Endometrium (tissue), 2 donors: ENCODE measurements at regions not wholly inside any gene's neighbourhood (a gene's known extent, or its start where the extent isn't known, plus 50 kb on each side); places are given as distances from the start of the nearest gene placed in this dataset.

Experiments
- FAIRE-seq: peaks from 2 replicates; lab custom pipeline; 2012; peaks lifted over from hg19 to GRCh38; lab: Jason Lieb, UNC
- donor health status: control.
- donor health status: control.

GRCh38 chr13:74230984-74231501 is 96.8 kb upstream of the KLF12 start:
- no peak for FAIRE-seq

GRCh38 chr13:74229242-74229641 is 95.0 kb upstream of the KLF12 start:
- FAIRE-seq, result no peak

GRCh38 chr13:74227476-74228158 is 93.4 kb upstream of the KLF12 start:
- no peak for FAIRE-seq

GRCh38 chr13:74226791-74227475 is 92.7 kb upstream of the KLF12 start:
- no peak for FAIRE-seq

GRCh38 chr13:74221752-74222151 is 87.5 kb upstream of the KLF12 start:
- FAIRE-seq, result no peak

- FAIRE-seq, result no peak
Observed at GRCh38 chr13:74219566-74219965, 85.4 kb upstream of the KLF12 start.

- FAIRE-seq, result no peak
Observed at GRCh38 chr13:74218291-74218690, 84.1 kb upstream of the KLF12 start.

- FAIRE-seq, result no peak
Observed at GRCh38 chr13:74217811-74218210, 83.6 kb upstream of the KLF12 start.

GRCh38 chr13:74215420-74215819 is 81.2 kb upstream of the KLF12 start:
- no peak for FAIRE-seq

GRCh38 chr13:74214321-74214720 is 80.1 kb upstream of the KLF12 start:
- no peak for FAIRE-seq

GRCh38 chr13:74210693-74211393 is 76.6 kb upstream of the KLF12 start:
- no peak for FAIRE-seq

- FAIRE-seq, result no peak
Observed at GRCh38 chr13:74206855-74207254, 72.7 kb upstream of the KLF12 start.

- no peak for FAIRE-seq
Observed at GRCh38 chr13:74206061-74206561, 71.9 kb upstream of the KLF12 start.

GRCh38 chr13:74205313-74205690 is 71.1 kb upstream of the KLF12 start:
- FAIRE-seq, result no peak

- FAIRE-seq, result no peak
Observed at GRCh38 chr13:74204602-74205312, 70.6 kb upstream of the KLF12 start.

GRCh38 chr13:74203576-74203975 is 69.4 kb upstream of the KLF12 start:
- FAIRE-seq, result no peak

- FAIRE-seq, result no peak
Observed at GRCh38 chr13:74202129-74202813, 68.1 kb upstream of the KLF12 start.

GRCh38 chr13:74201530-74201929 is 67.3 kb upstream of the KLF12 start:
- no peak for FAIRE-seq

- no peak for FAIRE-seq
Observed at GRCh38 chr13:74200081-74200480, 65.9 kb upstream of the KLF12 start.

- FAIRE-seq, result no peak
Observed at GRCh38 chr13:74197677-74198429, 63.6 kb upstream of the KLF12 start.

- no peak for FAIRE-seq
Observed at GRCh38 chr13:74194846-74195245, 60.6 kb upstream of the KLF12 start.
